Large intestine (tissue), 3 donors: ENCODE measurements at regions not wholly inside any gene's neighbourhood (a gene's known extent, or its start where the extent isn't known, plus 50 kb on each side); places are given as distances from the start of the nearest gene placed in this dataset.
A peak's percentile ranks its signal among the peaks of the same experiment; 100 is the strongest.

Experiments
- DNase-seq, 2 donors: peaks; one replicate each; pipeline versions ENCODE4 v3.0.0 to v3.0.0-alpha.2; 2013
- H3K27ac ChIP-seq: one replicate; pipeline ENCODE4 v1.5.1; 2013; ENCODE audit warnings: low read length
- H3K27me3 ChIP-seq: 2 replicates; pipeline ENCODE4 v1.6.1; 2013; ENCODE audit warnings: low read length; ENCODE audit not compliant: control insufficient read depth, insufficient read depth
- H3K36me3 ChIP-seq: 2 replicates; pipeline ENCODE4 v1.6.1; 2013; ENCODE audit warnings: low read length; ENCODE audit not compliant: control insufficient read depth, insufficient read depth
- H3K4me1 ChIP-seq: one replicate; pipeline ENCODE4 v1.6.1; 2013; ENCODE audit warnings: low read length; ENCODE audit not compliant: control insufficient read depth, insufficient read depth
- H3K4me3 ChIP-seq: one replicate; pipeline ENCODE4 v1.5.1; 2013; ENCODE audit warnings: low read length
- H3K9me3 ChIP-seq: one replicate; pipeline ENCODE4 v1.6.1; 2013; ENCODE audit warnings: mild to moderate bottlenecking, low read depth, low read length, moderate library complexity; ENCODE audit not compliant: control insufficient read depth
- WGBS: methylation state at CpG from one replicate; pipeline ENCODE4 v1.1.5; 2013; ENCODE audit warnings: low lambda C conversion rate; ENCODE audit not compliant: insufficient coverage; 5-methylcytosine and 5-hydroxymethylcytosine counted together

GRCh38 chr5:57338068-57338867, 144.3 kb downstream of the ACTBL2 start:
- no peak overlapping the region for H3K4me3 ChIP-seq
- WGBS, result no CpG with 5 or more reads among the region's 4 CpGs
- no peaks in the 10 kb centered on the region for H3K4me1 ChIP-seq
- H3K27me3 ChIP-seq, result no peaks in the 10 kb centered on the region
- H3K9me3 ChIP-seq, result no peaks in the 10 kb centered on the region
- no peak overlapping the region for H3K27ac ChIP-seq
- no peak for DNase-seq
- H3K36me3 ChIP-seq, result no peaks in the 10 kb centered on the region

- H3K4me3 ChIP-seq, result no peak overlapping the region
- no peak overlapping the region for H3K27ac ChIP-seq
- no CpG with 5 or more reads among the region's 1 CpG for WGBS
- no peak for DNase-seq
- peaks cover 2% of the 10 kb centered on the region for H3K27me3 ChIP-seq
- no peaks in the 10 kb centered on the region for H3K9me3 ChIP-seq
- no peaks in the 10 kb centered on the region for H3K4me1 ChIP-seq
- H3K36me3 ChIP-seq, result no peaks in the 10 kb centered on the region
Measured at GRCh38 chr5:57335092-57335660, 147.4 kb downstream of the ACTBL2 start.

GRCh38 chr5:57334475-57334874, 148.1 kb downstream of the ACTBL2 start:
- no CpG with 5 or more reads among the region's 1 CpG for WGBS
- no peak for DNase-seq
- Histone ChIP-seq H3K4me3 (no peak overlapping the region), H3K27me3 (peaks cover 2% of the 10 kb centered on the region), H3K4me1 (no peaks in the 10 kb centered on the region), H3K36me3 (no peaks in the 10 kb centered on the region), H3K27ac (no peak overlapping the region), H3K9me3 (no peaks in the 10 kb centered on the region)

- Histone ChIP-seq H3K4me3 (no peak overlapping the region), H3K27me3 (peaks cover 2% of the 10 kb centered on the region), H3K27ac (no peak overlapping the region), H3K9me3 (no peaks in the 10 kb centered on the region), H3K36me3 (no peaks in the 10 kb centered on the region), H3K4me1 (peaks cover 4% of the 10 kb centered on the region)
- 60% methylated on average over 1 of the region's 4 CpGs for WGBS
- DNase-seq, result peak in 1 of 2 donors; percentile 29
Measured at GRCh38 chr5:57332361-57332760, 150.2 kb downstream of the ACTBL2 start.

- Histone ChIP-seq H3K36me3 (no peaks in the 10 kb centered on the region), H3K4me3 (no peak overlapping the region), H3K9me3 (no peaks in the 10 kb centered on the region), H3K27ac (peak overlapping the region; percentile 63), H3K27me3 (peaks cover 2% of the 10 kb centered on the region), H3K4me1 (peaks cover 9% of the 10 kb centered on the region)
- no CpG with 5 or more reads among the region's 3 CpGs for WGBS
- DNase-seq, result peak; percentile 75 to 76
Measured at GRCh38 chr5:57327561-57328367, 153.9 kb downstream of the GPBP1 start.

GRCh38 chr5:57325678-57326397, 152.0 kb downstream of the GPBP1 start:
- no peak overlapping the region for H3K4me3 ChIP-seq
- H3K9me3 ChIP-seq, result no peaks in the 10 kb centered on the region
- H3K27ac ChIP-seq, result no peak overlapping the region
- no peaks in the 10 kb centered on the region for H3K36me3 ChIP-seq
- DNase-seq, result no peak
- WGBS, result 93% methylated on average over 2 of the region's 4 CpGs
- H3K4me1 ChIP-seq, result peaks cover 9% of the 10 kb centered on the region
- H3K27me3 ChIP-seq, result no peaks in the 10 kb centered on the region

GRCh38 chr5:57324861-57325260, 151.0 kb downstream of the GPBP1 start:
- Histone ChIP-seq H3K9me3 (no peaks in the 10 kb centered on the region), H3K27ac (peak overlapping the region; percentile 35), H3K36me3 (no peaks in the 10 kb centered on the region), H3K4me1 (peaks cover 9% of the 10 kb centered on the region), H3K4me3 (no peak overlapping the region), H3K27me3 (no peaks in the 10 kb centered on the region)
- 83% methylated on average over 1 of the region's 4 CpGs for WGBS
- no peak for DNase-seq

- WGBS, result 60% methylated on average over 1 of the region's 4 CpGs
- peak overlapping the region; percentile 35 for H3K27ac ChIP-seq
- no peaks in the 10 kb centered on the region for H3K27me3 ChIP-seq
- peak; percentile 11 to 26 for DNase-seq
- H3K4me3 ChIP-seq, result no peak overlapping the region
- no peaks in the 10 kb centered on the region for H3K36me3 ChIP-seq
- no peaks in the 10 kb centered on the region for H3K9me3 ChIP-seq
- H3K4me1 ChIP-seq, result peaks cover 9% of the 10 kb centered on the region
Measured at GRCh38 chr5:57324181-57324580, 150.3 kb downstream of the GPBP1 start.

GRCh38 chr5:57320582-57320981, 146.7 kb downstream of the GPBP1 start:
- Histone ChIP-seq H3K27ac (no peak overlapping the region), H3K27me3 (peaks cover 2% of the 10 kb centered on the region), H3K9me3 (no peaks in the 10 kb centered on the region), H3K4me3 (no peak overlapping the region), H3K4me1 (peaks cover 5% of the 10 kb centered on the region), H3K36me3 (no peaks in the 10 kb centered on the region)
- WGBS, result 80% methylated on average over 1 of the region's 6 CpGs
- no peak for DNase-seq

- peaks cover 1% of the 10 kb centered on the region for H3K4me1 ChIP-seq
- H3K27ac ChIP-seq, result no peak overlapping the region
Measured at GRCh38 chr5:57319628-57320027, 145.8 kb downstream of the GPBP1 start.

More at GRCh38 chr5:57319628-57320027, 145.8 kb downstream of the GPBP1 start:
- Histone ChIP-seq H3K4me3 (no peak overlapping the region), H3K36me3 (no peaks in the 10 kb centered on the region), H3K27me3 (peaks cover 2% of the 10 kb centered on the region), H3K9me3 (no peaks in the 10 kb centered on the region)
- 89% methylated on average over 4 of the region's 4 CpGs for WGBS
- DNase-seq, result no peak
